Neural progenitor cell (in vitro differentiated cells): ENCODE measurements at regions not wholly inside any gene's neighbourhood (a gene's known extent, or its start where the extent isn't known, plus 50 kb on each side); places are given as distances from the start of the nearest gene placed in this dataset.

ENCODE experiments used
- DNase-seq: peaks from one replicate; pipeline ENCODE4 v3.0.0-alpha.2; 2016; ENCODE audit warnings: low spot score
- H2AFZ ChIP-seq: fragments of 200-600 bp; sonication (generic); replicated peaks from 2 replicates; pipeline ENCODE4 v1.6.1; 2016; ENCODE audit warnings: antibody characterized with exemption
- H3F3A ChIP-seq: fragments of 200-600 bp; sonication (generic); 2 replicates; pipeline ENCODE4 v1.6.1; 2016; ENCODE audit warnings: antibody characterized with exemption, low read depth
- H3K27ac ChIP-seq: fragments of 200-600 bp; sonication (generic); 2 replicates; pipeline ENCODE4 v1.5.1; 2016; ENCODE audit warnings: mild to moderate bottlenecking
- H3K27me3 ChIP-seq: fragments of 200-600 bp; sonication (generic); 2 replicates; pipeline ENCODE4 v1.6.1; 2016; ENCODE audit warnings: mild to moderate bottlenecking, moderate library complexity
- H3K36me3 ChIP-seq: fragments of 200-600 bp; sonication (generic); 2 replicates; pipeline ENCODE4 v1.5.1; 2016
- H3K4me1 ChIP-seq: fragments of 200-600 bp; sonication (generic); 2 replicates; pipeline ENCODE4 v1.6.1; 2016; ENCODE audit warnings: mixed run types
- H3K4me2 ChIP-seq: fragments of 200-600 bp; sonication (generic); 2 replicates; pipeline ENCODE4 v1.6.1; 2016
- H3K4me3 ChIP-seq: fragments of 200-600 bp; sonication (generic); 2 replicates; pipeline ENCODE4 v1.5.1; 2016
- H3K79me2 ChIP-seq: fragments of 200-600 bp; sonication (generic); 2 replicates; pipeline ENCODE4 v1.6.1; 2016; ENCODE audit warnings: low read depth
- H3K9ac ChIP-seq: fragments of 200-600 bp; sonication (generic); 2 replicates; pipeline ENCODE4 v1.6.1; 2016
- H3K9me3 ChIP-seq: fragments of 200-600 bp; sonication (generic); 2 replicates; pipeline ENCODE4 v1.5.1; 2016; ENCODE audit warnings: low read depth
- H4K20me1 ChIP-seq: fragments of 200-600 bp; sonication (generic); 2 replicates; pipeline ENCODE4 v1.6.1; 2016; ENCODE audit warnings: low read depth
- H3K27ac Mint-ChIP-seq: 3 replicates; pipeline ENCODE4 v1.8.0; 2021; ENCODE audit warnings: mixed read lengths
- H3K27me3 Mint-ChIP-seq: 2 replicates; pipeline ENCODE4 v1.8.0; 2022; ENCODE audit warnings: low read depth, mild to moderate bottlenecking, inconsistent platforms, moderate library complexity, mixed read lengths; ENCODE audit not compliant: insufficient read depth
- H3K36me3 Mint-ChIP-seq: 3 replicates; pipeline ENCODE4 v1.8.0; 2021; ENCODE audit warnings: mixed read lengths
- H3K4me1 Mint-ChIP-seq: 3 replicates; pipeline ENCODE4 v1.8.0; 2021; ENCODE audit warnings: mixed read lengths
- H3K4me3 Mint-ChIP-seq: 3 replicates; pipeline ENCODE4 v1.8.0; 2021; ENCODE audit warnings: mild to moderate bottlenecking, moderate library complexity, mixed read lengths
- H3K9me3 Mint-ChIP-seq: 3 replicates; pipeline ENCODE4 v1.8.0; 2020; ENCODE audit warnings: mixed read lengths
- CTCF ChIP-seq: fragments of 200-600 bp; sonication (generic); IDR thresholded peaks from 2 replicates; pipeline ENCODE4 v1.5.1; 2017; ENCODE audit warnings: antibody characterized with exemption, mild to moderate bottlenecking
- EZH2 ChIP-seq: fragments of 200-600 bp; sonication (generic); IDR thresholded peaks from 2 replicates; pipeline ENCODE4 v1.6.1; 2017; ENCODE audit warnings: antibody characterized with exemption, mild to moderate bottlenecking, moderate library complexity
- EZH2phosphoT487 ChIP-seq: fragments of 200-600 bp; sonication (generic); IDR thresholded peaks from 2 replicates; pipeline ENCODE4 v1.6.1; 2017; ENCODE audit warnings: antibody characterized with exemption

- no peaks in the 10 kb centered on the region for H3K36me3 ChIP-seq
- peaks cover 3% of the 10 kb centered on the region for H3K27me3 ChIP-seq
- H3K4me1 ChIP-seq: no peaks in the 10 kb centered on the region
- no peaks in the 10 kb centered on the region for H3K79me2 ChIP-seq
- peaks cover 10% of the 10 kb centered on the region for H3K4me1 Mint-ChIP-seq
- no peak overlapping the region for H3K27ac Mint-ChIP-seq
- H3K36me3 Mint-ChIP-seq: no peaks in the 10 kb centered on the region
- no peak overlapping the region for H2AFZ ChIP-seq
- no peaks in the 10 kb centered on the region for H4K20me1 ChIP-seq
- TF ChIP-seq EZH2phosphoT487 (no peak), CTCF (no peak)
- no peak overlapping the region for H3K4me3 Mint-ChIP-seq
- H3K9me3 Mint-ChIP-seq: peaks cover 2% of the 10 kb centered on the region
- no peak overlapping the region for H3K4me2 ChIP-seq
- no peak overlapping the region for H3K9ac ChIP-seq
- no peak overlapping the region for H3K4me3 ChIP-seq
- H3F3A ChIP-seq: no peaks in the 10 kb centered on the region
- no peaks in the 10 kb centered on the region for H3K9me3 ChIP-seq
- H3K27ac ChIP-seq: no peak overlapping the region
- peak; percentile 2 for DNase-seq
- H3K27me3 Mint-ChIP-seq: peaks cover 10% of the 10 kb centered on the region
These were observed 227.3 kb upstream of the RTL1 start for GRCh38 chr14:101130861-101131260.

GRCh38 chr14:101131451-101131916, 228.0 kb upstream of the RTL1 start:
- Histone ChIP-seq H4K20me1 (no peaks in the 10 kb centered on the region), H3K9me3 (no peaks in the 10 kb centered on the region), H3K36me3 (no peaks in the 10 kb centered on the region), H3K4me3 (no peak overlapping the region), H3K27ac (no peak overlapping the region), H3K4me1 (no peaks in the 10 kb centered on the region), H3K27me3 (peaks cover 3% of the 10 kb centered on the region), H3K79me2 (no peaks in the 10 kb centered on the region), H2AFZ (no peak overlapping the region), H3K9ac (no peak overlapping the region), H3F3A (no peaks in the 10 kb centered on the region), H3K4me2 (no peak overlapping the region)
- Mint-ChIP-seq H3K9me3 (peaks cover 2% of the 10 kb centered on the region), H3K27ac (no peak overlapping the region), H3K36me3 (no peaks in the 10 kb centered on the region), H3K4me1 (peaks cover 10% of the 10 kb centered on the region), H3K27me3 (peaks cover 10% of the 10 kb centered on the region), H3K4me3 (no peak overlapping the region)
- DNase-seq: no peak
- TF ChIP-seq EZH2: no peak
- TF ChIP-seq EZH2phosphoT487: no peak
- no peak for TF ChIP-seq CTCF

- no peak overlapping the region for H3K9ac ChIP-seq
- no peaks in the 10 kb centered on the region for H4K20me1 ChIP-seq
- peaks cover 10% of the 10 kb centered on the region for H3K27me3 Mint-ChIP-seq
- peaks cover 10% of the 10 kb centered on the region for H3K4me1 Mint-ChIP-seq
- no peaks in the 10 kb centered on the region for H3K9me3 ChIP-seq
- no peak for DNase-seq
- no peak overlapping the region for H3K4me2 ChIP-seq
- no peak overlapping the region for H2AFZ ChIP-seq
- H3K27ac Mint-ChIP-seq: no peak overlapping the region
- H3K36me3 Mint-ChIP-seq: no peaks in the 10 kb centered on the region
- no peaks in the 10 kb centered on the region for H3K36me3 ChIP-seq
- H3K4me3 Mint-ChIP-seq: no peak overlapping the region
- no peaks in the 10 kb centered on the region for H3K9me3 Mint-ChIP-seq
- no peak for TF ChIP-seq CTCF
- no peak for TF ChIP-seq EZH2
- TF ChIP-seq EZH2phosphoT487: no peak
- H3K27ac ChIP-seq: no peak overlapping the region
- peaks cover 3% of the 10 kb centered on the region for H3K27me3 ChIP-seq
- H3K4me3 ChIP-seq: no peak overlapping the region
- no peaks in the 10 kb centered on the region for H3F3A ChIP-seq
- no peaks in the 10 kb centered on the region for H3K79me2 ChIP-seq
- no peaks in the 10 kb centered on the region for H3K4me1 ChIP-seq
These were observed 228.6 kb upstream of the RTL1 start for GRCh38 chr14:101132051-101132571.
